HG03196 (cell line): ENCODE measurements at regions not wholly inside any gene's neighbourhood (a gene's known extent, or its start where the extent isn't known, plus 50 kb on each side); places are given as distances from the start of the nearest gene placed in this dataset.

Source experiments
- ATAC-seq: cut with Tn5 transposase; IDR thresholded peaks from one replicate; pipeline ENCODE4 v1.9.1; 2021; ENCODE audit not compliant: unreplicated experiment

- no peak for ATAC-seq
Measured at GRCh38 chr1:56320464-56321149, 258.8 kb downstream of the PLPP3 start.

- no peak for ATAC-seq
Measured at GRCh38 chr1:56317722-56318121, 261.6 kb downstream of the PLPP3 start.

GRCh38 chr1:56315293-56315942, 263.9 kb downstream of the PLPP3 start:
- no peak for ATAC-seq

GRCh38 chr1:56313560-56313959, 265.8 kb downstream of the PLPP3 start:
- ATAC-seq: no peak

- no peak for ATAC-seq
Measured at GRCh38 chr1:56311766-56312165, 267.6 kb downstream of the PLPP3 start.

GRCh38 chr1:56310945-56311344, 268.4 kb downstream of the PLPP3 start:
- no peak for ATAC-seq

- ATAC-seq: no peak
Measured at GRCh38 chr1:56309065-56309464, 270.3 kb downstream of the PLPP3 start.

- no peak for ATAC-seq
Measured at GRCh38 chr1:56304975-56305374, 274.4 kb downstream of the PLPP3 start.

- ATAC-seq: no peak
Measured at GRCh38 chr1:56303805-56304204, 275.6 kb downstream of the PLPP3 start.

GRCh38 chr1:56302878-56303277, 276.5 kb downstream of the PLPP3 start:
- ATAC-seq: no peak

- no peak for ATAC-seq
Measured at GRCh38 chr1:56301791-56302190, 277.6 kb downstream of the PLPP3 start.

GRCh38 chr1:56300836-56301235, 278.5 kb downstream of the PLPP3 start:
- ATAC-seq: no peak

- ATAC-seq: no peak
Measured at GRCh38 chr1:56298866-56299265, 280.5 kb downstream of the PLPP3 start.

GRCh38 chr1:56297904-56298303, 281.5 kb downstream of the PLPP3 start:
- ATAC-seq: no peak

- no peak for ATAC-seq
Measured at GRCh38 chr1:56297208-56297607, 282.2 kb downstream of the PLPP3 start.

- ATAC-seq: no peak
Measured at GRCh38 chr1:56295949-56296929, 283.1 kb downstream of the PLPP3 start.

GRCh38 chr1:56291374-56291919, 287.9 kb downstream of the PLPP3 start:
- ATAC-seq: no peak

- ATAC-seq: no peak
Measured at GRCh38 chr1:56289260-56289659, 290.1 kb downstream of the PLPP3 start.

GRCh38 chr1:56287721-56288120, 291.6 kb downstream of the PLPP3 start:
- no peak for ATAC-seq

- no peak for ATAC-seq
Measured at GRCh38 chr1:56286956-56287355, 292.4 kb downstream of the PLPP3 start.

- no peak for ATAC-seq
Measured at GRCh38 chr1:56286506-56286905, 292.9 kb downstream of the PLPP3 start.
